Liver (tissue), 8 donors: ENCODE measurements at regions not wholly inside any gene's neighbourhood (a gene's known extent, or its start where the extent isn't known, plus 50 kb on each side); places are given as distances from the start of the nearest gene placed in this dataset.

Experiments
- DNase-seq: peaks from one replicate; pipeline ENCODE4 v3.0.0-alpha.2; 2017; ENCODE audit warnings: low spot score
- H3K27ac ChIP-seq, 2 donors: one replicate each; pipeline ENCODE4 v1.7.0; 2013; ENCODE audit warnings: inconsistent platforms in 2 of 2, low read length in 2 of 2, control low read depth in 1 of 2, low read depth in 1 of 2, mild to moderate bottlenecking in 1 of 2
- H3K27me3 ChIP-seq, 4 donors: one replicate each; pipeline versions ENCODE4 v1.6.1 to v1.7.0; 2013; ENCODE audit warnings: low read length in 3 of 4, inconsistent platforms in 1 of 4, mild to moderate bottlenecking in 1 of 4, moderate library complexity in 1 of 4; ENCODE audit not compliant: control insufficient read depth in 4 of 4, insufficient read depth in 4 of 4
- H3K36me3 ChIP-seq, 4 donors: one replicate each; pipeline versions ENCODE4 v1.6.1 to v1.7.0; 2013; ENCODE audit warnings: low read length in 3 of 4, mild to moderate bottlenecking in 3 of 4, low read depth in 1 of 4, moderate library complexity in 1 of 4; ENCODE audit not compliant: control insufficient read depth in 4 of 4, insufficient read depth in 3 of 4
- H3K4me1 ChIP-seq, 4 donors: one replicate each; pipeline versions ENCODE4 v1.6.1 to v1.7.0; 2013; ENCODE audit warnings: low read length in 3 of 4, mild to moderate bottlenecking in 3 of 4, moderate library complexity in 1 of 4; ENCODE audit not compliant: control insufficient read depth in 4 of 4, insufficient read depth in 4 of 4
- H3K4me3 ChIP-seq, 3 donors: one replicate each; pipeline versions ENCODE4 v1.6.1 to v1.7.0; 2013; ENCODE audit warnings: low read length in 3 of 3, control low read depth in 1 of 3, low read depth in 1 of 3, mild to moderate bottlenecking in 1 of 3
- H3K9ac ChIP-seq, 2 donors: one replicate each; pipeline ENCODE4 v1.7.0; 2013; ENCODE audit warnings: low read length in 2 of 2, mild to moderate bottlenecking in 2 of 2, moderate library complexity in 2 of 2, control low read depth in 1 of 2, low read depth in 1 of 2
- H3K9me3 ChIP-seq, 4 donors: one replicate each; pipeline versions ENCODE4 v1.6.1 to v1.7.0; 2013; ENCODE audit warnings: low read length in 3 of 4; ENCODE audit not compliant: control insufficient read depth in 4 of 4
- EGR1 ChIP-seq, 2 donors: IDR thresholded peaks; 2 replicates each; pipeline ENCODE4 v1.6.1; 2016 to 2018; ENCODE audit warnings: antibody characterized with exemption in 2 of 2, low read depth in 2 of 2
- FOXA1 ChIP-seq: IDR thresholded peaks from 2 replicates; pipeline ENCODE4 v1.6.1; 2016; ENCODE audit warnings: antibody characterized with exemption
- FOXA2 ChIP-seq: IDR thresholded peaks from 2 replicates; pipeline ENCODE4 v1.6.1; 2016; ENCODE audit warnings: antibody characterized with exemption
- GABPA ChIP-seq, 2 donors: IDR thresholded peaks in 1 of 2; conservative IDR thresholded peaks in 1 of 2; 2 replicates each; pipeline ENCODE4 v1.6.1; 2016; ENCODE audit warnings: antibody characterized with exemption in 2 of 2, mild to moderate bottlenecking in 1 of 2, moderate library complexity in 1 of 2
- HNF4A ChIP-seq, 2 donors: conservative IDR thresholded peaks; 2 replicates each; pipeline ENCODE4 v1.6.1; 2016; ENCODE audit warnings: antibody characterized with exemption in 2 of 2, mild to moderate bottlenecking in 2 of 2
- HNF4G ChIP-seq: IDR thresholded peaks from 2 replicates; pipeline ENCODE4 v1.6.1; 2016; ENCODE audit warnings: antibody characterized with exemption
- NR2F2 ChIP-seq: IDR thresholded peaks from 2 replicates; pipeline ENCODE4 v1.6.1; 2016; ENCODE audit warnings: antibody characterized with exemption
- RAD21 ChIP-seq, 2 donors: IDR thresholded peaks; 2 replicates each; pipeline ENCODE4 v1.6.1; 2016; ENCODE audit warnings: antibody characterized with exemption in 2 of 2, mild to moderate bottlenecking in 2 of 2
- RXRA ChIP-seq, 2 donors: IDR thresholded peaks; 2 replicates each; pipeline ENCODE4 v1.6.1; 2017 to 2018; ENCODE audit warnings: antibody characterized with exemption in 2 of 2, mild to moderate bottlenecking in 1 of 2
- SP1 ChIP-seq: IDR thresholded peaks from 2 replicates; pipeline ENCODE4 v1.6.1; 2018; ENCODE audit warnings: antibody characterized with exemption, mild to moderate bottlenecking
- TAF1 ChIP-seq: conservative IDR thresholded peaks from 2 replicates; pipeline ENCODE4 v1.6.1; 2016; ENCODE audit warnings: antibody characterized with exemption, mild to moderate bottlenecking
- YY1 ChIP-seq: IDR thresholded peaks from 2 replicates; pipeline ENCODE4 v1.6.1; 2016; ENCODE audit warnings: antibody characterized with exemption, mild to moderate bottlenecking
- WGBS: extraction: QIAGEN DNeasy Blood & Tissue Kit; methylation state at CpG from one replicate; pipeline ENCODE4 v1.1.7; 2013; 5-methylcytosine and 5-hydroxymethylcytosine counted together
- TF ChIP-seq, protein P1 (sequence below): fragments of 150-350 bp; IDR thresholded peaks from 2 replicates; pipeline ENCODE4 v1.5.1; 2017; ENCODE audit warnings: improper control_type of control experiment, low read depth, low read length; ENCODE audit not compliant: missing input control
- TF ChIP-seq, protein P2 (sequence below): IDR thresholded peaks from 2 replicates; pipeline ENCODE4 v1.6.1; 2016; ENCODE audit warnings: antibody characterized with exemption
- TF ChIP-seq, protein P3 (sequence below): IDR thresholded peaks from 2 replicates; pipeline ENCODE4 v1.6.1; 2016; ENCODE audit warnings: antibody characterized with exemption, mild to moderate bottlenecking
- TF ChIP-seq, protein P4 (sequence below): IDR thresholded peaks from 2 replicates; pipeline ENCODE4 v1.6.1; 2016; ENCODE audit warnings: antibody characterized with exemption
- TF ChIP-seq, protein P5 (sequence below): IDR thresholded peaks from 2 replicates; pipeline ENCODE4 v1.6.1; 2016; ENCODE audit warnings: antibody characterized with exemption
- donor health status: healthy.
- donor health status: healthy.
- donor health status: healthy.
- donor health status: healthy.
- donor health status: healthy.

DNA sequence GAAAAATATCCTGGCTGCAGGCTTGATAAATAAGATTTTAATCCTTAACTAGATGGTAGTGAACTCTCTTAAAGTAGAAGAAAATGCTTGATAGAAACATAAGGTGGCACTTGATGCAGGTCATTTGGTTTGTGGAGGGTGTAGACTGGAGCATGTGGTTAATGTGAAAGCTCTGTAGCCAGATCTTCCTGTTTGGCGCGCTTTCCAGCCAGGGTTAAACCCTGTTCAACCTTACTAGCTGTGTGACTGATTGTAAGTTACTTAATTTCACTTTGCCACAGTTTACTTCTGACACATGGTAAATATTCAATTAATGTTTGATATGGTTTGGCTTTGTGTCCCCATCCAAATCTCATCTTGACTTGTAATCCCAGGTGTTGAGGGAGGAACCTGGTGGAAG lies 394.0 kb downstream of the REEP3 start:
- H3K4me3 ChIP-seq: no peak overlapping the region
- WGBS: 94% methylated on average over 2 of the region's 2 CpGs
- no peak overlapping the region for H3K9ac ChIP-seq
- no peak for TF ChIP-seq FOXA1
- no peak for TF ChIP-seq SP1
- TF ChIP-seq EGR1 (IDR thresholded peaks at IDR 0.05; ENCODE audit: low read depth in 2 of 2): no peak
- TF ChIP-seq GABPA (IDR thresholded peaks at IDR 0.05 in 1 of 2, conservative IDR thresholded peaks at IDR 0.05 in 1 of 2): no peak
- TF ChIP-seq TAF1: no peak
- TF ChIP-seq, protein P1, sequence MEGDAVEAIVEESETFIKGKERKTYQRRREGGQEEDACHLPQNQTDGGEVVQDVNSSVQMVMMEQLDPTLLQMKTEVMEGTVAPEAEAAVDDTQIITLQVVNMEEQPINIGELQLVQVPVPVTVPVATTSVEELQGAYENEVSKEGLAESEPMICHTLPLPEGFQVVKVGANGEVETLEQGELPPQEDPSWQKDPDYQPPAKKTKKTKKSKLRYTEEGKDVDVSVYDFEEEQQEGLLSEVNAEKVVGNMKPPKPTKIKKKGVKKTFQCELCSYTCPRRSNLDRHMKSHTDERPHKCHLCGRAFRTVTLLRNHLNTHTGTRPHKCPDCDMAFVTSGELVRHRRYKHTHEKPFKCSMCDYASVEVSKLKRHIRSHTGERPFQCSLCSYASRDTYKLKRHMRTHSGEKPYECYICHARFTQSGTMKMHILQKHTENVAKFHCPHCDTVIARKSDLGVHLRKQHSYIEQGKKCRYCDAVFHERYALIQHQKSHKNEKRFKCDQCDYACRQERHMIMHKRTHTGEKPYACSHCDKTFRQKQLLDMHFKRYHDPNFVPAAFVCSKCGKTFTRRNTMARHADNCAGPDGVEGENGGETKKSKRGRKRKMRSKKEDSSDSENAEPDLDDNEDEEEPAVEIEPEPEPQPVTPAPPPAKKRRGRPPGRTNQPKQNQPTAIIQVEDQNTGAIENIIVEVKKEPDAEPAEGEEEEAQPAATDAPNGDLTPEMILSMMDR: no peak
- no peak for TF ChIP-seq HNF4A (conservative IDR thresholded peaks at IDR 0.05)
- TF ChIP-seq HNF4G: no peak
- TF ChIP-seq, protein P2, sequence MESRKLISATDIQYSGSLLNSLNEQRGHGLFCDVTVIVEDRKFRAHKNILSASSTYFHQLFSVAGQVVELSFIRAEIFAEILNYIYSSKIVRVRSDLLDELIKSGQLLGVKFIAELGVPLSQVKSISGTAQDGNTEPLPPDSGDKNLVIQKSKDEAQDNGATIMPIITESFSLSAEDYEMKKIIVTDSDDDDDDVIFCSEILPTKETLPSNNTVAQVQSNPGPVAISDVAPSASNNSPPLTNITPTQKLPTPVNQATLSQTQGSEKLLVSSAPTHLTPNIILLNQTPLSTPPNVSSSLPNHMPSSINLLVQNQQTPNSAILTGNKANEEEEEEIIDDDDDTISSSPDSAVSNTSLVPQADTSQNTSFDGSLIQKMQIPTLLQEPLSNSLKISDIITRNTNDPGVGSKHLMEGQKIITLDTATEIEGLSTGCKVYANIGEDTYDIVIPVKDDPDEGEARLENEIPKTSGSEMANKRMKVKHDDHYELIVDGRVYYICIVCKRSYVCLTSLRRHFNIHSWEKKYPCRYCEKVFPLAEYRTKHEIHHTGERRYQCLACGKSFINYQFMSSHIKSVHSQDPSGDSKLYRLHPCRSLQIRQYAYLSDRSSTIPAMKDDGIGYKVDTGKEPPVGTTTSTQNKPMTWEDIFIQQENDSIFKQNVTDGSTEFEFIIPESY: no peak
- no peak for TF ChIP-seq YY1
- TF ChIP-seq, protein P3, sequence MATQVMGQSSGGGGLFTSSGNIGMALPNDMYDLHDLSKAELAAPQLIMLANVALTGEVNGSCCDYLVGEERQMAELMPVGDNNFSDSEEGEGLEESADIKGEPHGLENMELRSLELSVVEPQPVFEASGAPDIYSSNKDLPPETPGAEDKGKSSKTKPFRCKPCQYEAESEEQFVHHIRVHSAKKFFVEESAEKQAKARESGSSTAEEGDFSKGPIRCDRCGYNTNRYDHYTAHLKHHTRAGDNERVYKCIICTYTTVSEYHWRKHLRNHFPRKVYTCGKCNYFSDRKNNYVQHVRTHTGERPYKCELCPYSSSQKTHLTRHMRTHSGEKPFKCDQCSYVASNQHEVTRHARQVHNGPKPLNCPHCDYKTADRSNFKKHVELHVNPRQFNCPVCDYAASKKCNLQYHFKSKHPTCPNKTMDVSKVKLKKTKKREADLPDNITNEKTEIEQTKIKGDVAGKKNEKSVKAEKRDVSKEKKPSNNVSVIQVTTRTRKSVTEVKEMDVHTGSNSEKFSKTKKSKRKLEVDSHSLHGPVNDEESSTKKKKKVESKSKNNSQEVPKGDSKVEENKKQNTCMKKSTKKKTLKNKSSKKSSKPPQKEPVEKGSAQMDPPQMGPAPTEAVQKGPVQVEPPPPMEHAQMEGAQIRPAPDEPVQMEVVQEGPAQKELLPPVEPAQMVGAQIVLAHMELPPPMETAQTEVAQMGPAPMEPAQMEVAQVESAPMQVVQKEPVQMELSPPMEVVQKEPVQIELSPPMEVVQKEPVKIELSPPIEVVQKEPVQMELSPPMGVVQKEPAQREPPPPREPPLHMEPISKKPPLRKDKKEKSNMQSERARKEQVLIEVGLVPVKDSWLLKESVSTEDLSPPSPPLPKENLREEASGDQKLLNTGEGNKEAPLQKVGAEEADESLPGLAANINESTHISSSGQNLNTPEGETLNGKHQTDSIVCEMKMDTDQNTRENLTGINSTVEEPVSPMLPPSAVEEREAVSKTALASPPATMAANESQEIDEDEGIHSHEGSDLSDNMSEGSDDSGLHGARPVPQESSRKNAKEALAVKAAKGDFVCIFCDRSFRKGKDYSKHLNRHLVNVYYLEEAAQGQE: no peak
- TF ChIP-seq, protein P4, sequence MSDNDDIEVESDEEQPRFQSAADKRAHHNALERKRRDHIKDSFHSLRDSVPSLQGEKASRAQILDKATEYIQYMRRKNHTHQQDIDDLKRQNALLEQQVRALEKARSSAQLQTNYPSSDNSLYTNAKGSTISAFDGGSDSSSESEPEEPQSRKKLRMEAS: no peak
- TF ChIP-seq RXRA (IDR thresholded peaks at IDR 0.05): no peak
- TF ChIP-seq RAD21 (IDR thresholded peaks at IDR 0.05): no peak
- no peak for TF ChIP-seq NR2F2
- TF ChIP-seq, protein P5, sequence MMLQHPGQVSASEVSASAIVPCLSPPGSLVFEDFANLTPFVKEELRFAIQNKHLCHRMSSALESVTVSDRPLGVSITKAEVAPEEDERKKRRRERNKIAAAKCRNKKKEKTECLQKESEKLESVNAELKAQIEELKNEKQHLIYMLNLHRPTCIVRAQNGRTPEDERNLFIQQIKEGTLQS: no peak
- TF ChIP-seq FOXA2: no peak
- H3K36me3 ChIP-seq: no peaks in the 10 kb centered on the region
- no peaks in the 10 kb centered on the region for H3K9me3 ChIP-seq
- H3K27ac ChIP-seq: no peak overlapping the region
- no peaks in the 10 kb centered on the region for H3K27me3 ChIP-seq
- no peak for DNase-seq
- H3K4me1 ChIP-seq: no peaks in the 10 kb centered on the region

DNA sequence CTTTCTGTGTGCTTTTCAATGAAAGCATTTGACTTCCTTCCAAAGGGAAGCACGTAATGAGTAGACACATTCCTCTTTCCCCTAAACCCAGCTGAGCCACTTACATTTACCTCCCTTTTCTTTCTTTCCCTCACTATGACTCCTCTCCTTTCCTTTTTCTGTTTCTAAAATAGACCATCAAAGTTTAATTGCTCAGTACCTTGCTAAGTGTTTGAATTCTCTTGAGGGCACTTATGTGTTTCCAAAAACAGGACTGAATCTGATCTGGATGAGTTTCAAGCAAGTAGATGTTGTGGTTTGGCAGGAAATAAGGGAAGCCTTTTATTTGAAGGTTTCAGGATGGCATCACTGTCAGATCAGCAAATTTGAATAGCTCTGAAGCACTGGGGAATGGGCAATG lies 396.2 kb downstream of the REEP3 start:
- no peak overlapping the region for H3K4me3 ChIP-seq
- 2% methylated on average over 1 of the region's 1 CpG for WGBS
- no peaks in the 10 kb centered on the region for H3K27me3 ChIP-seq
- H3K9ac ChIP-seq: no peak overlapping the region
- DNase-seq: no peak
- no peak for TF ChIP-seq YY1
- no peaks in the 10 kb centered on the region for H3K9me3 ChIP-seq
- H3K36me3 ChIP-seq: no peaks in the 10 kb centered on the region
- H3K4me1 ChIP-seq: no peaks in the 10 kb centered on the region
- no peak overlapping the region for H3K27ac ChIP-seq
